NCI-H1436 treated with DMSO at 0.1 percent for 48 hours (cell line): ENCODE measurements at regions not wholly inside any gene's neighbourhood (a gene's known extent, or its start where the extent isn't known, plus 50 kb on each side); places are given as distances from the start of the nearest gene placed in this dataset.
"Not testable (repeated sequence)": the region's sequence is repeated elsewhere in the genome, so short reads cannot be mapped to it uniquely, and the experiment has no call there.

Experiments used
- DNase-seq: peaks from one replicate; lab custom pipeline; 2025; lab: John Stamatoyannopoulos, UW

GRCh38 chr2:77578354-77578753 is 56.2 kb upstream of the LRRTM4 start:
- no peak for DNase-seq

- DNase-seq, result no peak
Measured at GRCh38 chr2:77579076-77579769, 57.0 kb upstream of the LRRTM4 start.

DNA sequence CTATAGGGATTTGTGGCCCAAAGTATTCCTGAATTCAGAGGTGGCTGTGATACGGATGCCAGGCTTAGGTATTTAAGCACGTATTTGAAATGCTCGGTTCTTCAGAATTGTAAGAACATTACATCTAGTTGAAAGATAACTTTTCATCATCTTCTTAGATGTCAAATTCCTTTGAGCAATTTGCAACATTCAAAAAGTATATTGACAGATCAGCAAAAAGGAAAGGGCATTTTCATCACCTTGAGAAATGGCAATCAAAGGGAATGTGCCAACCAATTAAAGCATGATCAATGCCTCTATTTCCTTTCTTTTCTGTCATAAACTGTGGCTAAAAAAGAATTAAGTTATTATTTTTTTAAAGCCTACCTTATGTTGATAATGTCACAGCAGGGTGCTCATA is 66.3 kb upstream of the LRRTM4 start:
- no peak for DNase-seq

DNA sequence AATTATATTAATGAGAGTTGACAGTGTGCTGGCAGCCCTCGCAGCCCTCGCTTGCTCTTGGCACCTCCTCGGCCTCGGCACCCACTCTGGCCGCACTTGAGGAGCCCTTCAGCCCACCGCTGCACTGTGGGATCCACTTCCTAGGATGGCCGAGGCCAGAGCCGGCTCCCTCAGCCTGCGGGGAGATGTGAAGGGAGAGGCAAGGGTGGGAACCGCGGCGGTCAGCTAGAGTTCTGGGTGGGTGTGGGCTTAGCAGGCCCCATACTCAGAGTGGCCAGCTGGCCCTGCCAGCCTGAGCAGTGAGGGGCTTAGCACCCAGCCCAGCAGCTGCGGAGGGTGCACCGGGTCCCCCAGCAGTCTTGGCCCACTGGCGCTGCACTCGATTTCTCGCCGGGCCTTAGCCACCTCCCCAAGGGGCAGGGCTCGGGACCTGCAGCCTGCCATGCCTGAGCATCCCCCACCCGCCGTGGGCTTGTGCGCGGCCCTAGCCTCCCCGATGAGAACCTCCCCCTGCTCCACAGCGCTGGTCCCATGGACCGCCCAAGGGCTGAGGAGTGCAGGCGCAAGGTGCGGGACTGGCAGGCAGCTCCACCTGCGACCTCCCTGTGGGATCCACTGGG is 68.2 kb upstream of the LRRTM4 start:
- no peak for DNase-seq

GRCh38 chr2:77592955-77593354 is 70.8 kb upstream of the LRRTM4 start:
- not testable (repeated sequence) for DNase-seq

DNA sequence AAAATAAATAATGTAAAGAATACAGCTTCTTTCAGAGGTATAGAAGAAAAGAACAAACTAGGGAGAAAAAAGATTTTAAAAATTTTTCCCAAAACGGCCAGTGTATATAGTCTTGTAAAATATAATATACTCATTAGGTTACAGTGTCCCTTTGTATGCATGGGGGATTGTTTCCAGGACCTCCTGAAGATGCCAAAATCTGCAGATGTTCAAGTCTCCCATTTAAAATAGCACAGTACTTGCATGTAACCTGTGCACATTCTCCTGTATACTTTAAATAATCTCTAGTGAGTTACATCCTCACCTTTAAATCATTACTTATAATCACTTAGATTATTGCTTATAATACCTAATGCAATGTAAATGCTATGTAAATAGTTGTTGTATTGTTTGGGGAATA is 80.6 kb upstream of the LRRTM4 start:
- no peak for DNase-seq

DNA sequence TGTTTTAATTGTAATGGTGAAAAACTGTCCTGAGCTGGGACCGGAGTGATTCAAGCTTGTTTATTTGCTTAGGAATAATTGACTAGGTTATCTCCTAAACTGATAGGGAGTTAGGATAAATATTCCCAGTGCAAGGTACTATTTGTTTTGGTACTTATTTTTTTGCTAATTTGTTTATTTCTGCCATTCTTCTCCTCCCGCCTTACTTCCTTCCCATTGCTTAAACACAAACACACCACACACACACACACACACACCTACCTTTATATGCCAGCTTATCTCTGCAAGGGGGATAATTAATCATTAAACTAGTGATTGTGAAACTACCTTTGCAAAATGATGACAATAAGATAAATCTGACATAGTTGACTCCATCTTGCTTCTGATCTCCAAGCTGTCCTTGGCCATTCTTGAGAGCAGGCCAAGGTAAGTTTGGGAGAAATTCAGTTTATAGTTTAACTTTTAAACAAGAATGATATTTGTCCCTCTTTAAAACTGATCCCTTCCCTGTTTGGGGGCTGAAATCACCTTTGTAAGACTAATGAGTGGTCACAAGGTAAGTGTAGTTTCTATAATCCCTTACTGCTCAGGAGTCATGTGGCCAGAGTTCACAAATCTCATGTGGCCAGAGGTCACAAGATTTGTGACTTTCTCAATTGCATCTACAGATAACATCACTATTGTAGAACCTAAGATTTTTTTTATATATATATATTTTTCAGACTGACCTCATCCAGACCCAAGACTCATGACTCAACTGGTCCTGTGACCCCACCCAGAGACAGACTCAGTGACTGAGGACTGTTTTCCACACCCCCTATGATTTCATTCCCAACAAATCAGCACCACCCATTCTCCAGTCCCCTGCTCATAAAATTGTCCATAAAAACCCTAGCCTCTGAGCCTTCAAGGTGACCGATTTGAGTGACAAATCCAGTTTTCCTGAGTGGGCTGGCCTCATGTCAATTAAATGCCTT is 83.1 kb upstream of the LRRTM4 start:
- DNase-seq, result no peak

DNA sequence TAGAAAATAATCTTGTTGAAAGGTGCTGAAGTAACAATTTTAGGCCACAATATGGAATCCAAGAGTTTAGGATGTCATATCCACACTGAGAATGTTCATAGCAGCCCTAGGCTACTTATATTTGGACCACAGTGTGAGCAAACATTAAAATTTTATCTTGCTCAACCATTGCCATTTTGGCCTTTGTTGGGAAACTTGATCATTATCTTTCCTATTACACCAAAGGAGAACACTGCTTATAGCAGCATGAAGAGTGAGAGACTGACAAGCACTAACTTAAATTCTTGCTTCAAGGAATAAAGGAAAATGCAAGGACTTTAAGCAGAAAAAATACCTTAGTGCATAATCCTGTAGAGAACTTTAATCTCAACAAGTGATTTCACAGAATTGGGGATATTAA is 86.3 kb upstream of the LRRTM4 start:
- DNase-seq, result no peak

DNA sequence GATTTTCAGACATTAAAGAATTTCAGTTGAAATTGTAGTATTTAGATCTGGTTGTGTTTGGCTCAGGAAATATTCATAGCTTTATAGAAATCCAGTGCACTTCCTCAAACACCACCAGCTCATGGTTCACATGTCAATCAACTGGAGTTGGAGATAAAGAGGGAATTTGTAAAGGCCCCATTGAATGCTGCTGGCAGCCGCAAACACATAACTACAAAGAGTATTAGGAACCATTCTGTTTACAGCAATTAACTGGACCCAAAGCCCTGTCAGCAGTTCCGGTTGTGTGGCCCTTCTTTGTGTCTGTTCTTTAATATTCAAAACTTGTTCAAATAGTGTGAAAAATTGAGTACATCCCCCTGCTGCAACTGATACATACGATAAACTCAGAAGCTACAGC is 107.4 kb upstream of the LRRTM4 start:
- no peak for DNase-seq

DNA sequence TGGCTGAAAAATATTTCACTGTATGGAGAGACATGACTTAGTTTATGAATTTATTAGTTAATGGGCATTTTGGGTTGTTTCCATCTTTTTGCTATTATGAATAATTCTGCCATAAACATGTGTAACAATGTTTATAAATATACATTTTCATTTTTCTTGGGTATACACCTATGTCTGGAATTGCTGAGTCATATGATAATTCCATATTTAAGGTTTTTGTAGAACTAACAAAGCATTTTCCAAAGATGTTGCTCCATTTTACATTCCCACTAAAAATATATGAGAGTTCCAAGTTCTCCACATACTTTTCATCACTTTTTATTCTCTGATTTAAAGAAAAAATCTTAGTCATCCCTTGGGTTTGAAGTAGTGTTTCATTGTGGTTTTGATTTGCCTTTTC is 108.8 kb upstream of the LRRTM4 start:
- DNase-seq, result no peak

GRCh38 chr2:77633601-77634000 is 111.4 kb upstream of the LRRTM4 start:
- DNase-seq, result no peak

GRCh38 chr2:77640924-77641323 is 118.7 kb upstream of the LRRTM4 start:
- no peak for DNase-seq

- DNase-seq, result no peak
Measured at GRCh38 chr2:77642339-77642738, 120.2 kb upstream of the LRRTM4 start.

DNA sequence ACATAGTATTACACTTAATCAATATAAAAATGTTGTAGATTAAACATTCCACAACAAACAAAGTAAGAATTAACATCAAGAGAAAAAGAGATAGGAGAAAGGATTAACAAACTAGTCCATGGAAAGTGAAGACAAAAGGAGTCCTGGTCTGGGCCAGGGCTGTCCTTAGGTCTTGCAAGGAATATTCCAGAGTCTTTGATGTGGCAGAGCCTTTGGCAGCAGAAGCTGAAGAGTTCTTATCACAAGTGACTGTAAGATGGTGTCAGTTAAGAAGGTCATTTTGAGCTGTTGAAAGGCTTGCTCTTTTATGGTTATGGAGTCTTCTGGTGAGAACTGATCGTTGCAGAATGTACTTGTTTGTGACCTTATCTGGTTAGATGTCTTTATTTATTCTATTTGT is 127.7 kb upstream of the LRRTM4 start:
- no peak for DNase-seq

DNA sequence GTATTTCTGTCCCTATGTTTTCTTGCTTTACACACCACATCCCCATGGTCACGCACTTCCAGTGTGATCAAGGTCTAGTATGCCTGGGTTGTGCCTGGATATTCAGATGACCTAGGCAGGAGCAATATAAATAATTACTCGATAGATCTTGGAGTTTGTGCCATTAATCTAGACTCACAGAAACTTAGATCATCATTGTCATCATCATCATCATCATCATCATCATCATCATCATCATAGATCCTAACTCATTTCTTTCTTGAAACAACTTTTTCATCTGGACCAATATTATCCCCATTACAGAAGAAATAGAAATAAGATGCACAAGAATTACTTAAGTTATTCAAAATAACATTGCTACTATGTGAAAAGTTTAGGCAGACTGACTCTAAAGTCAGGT is 130.3 kb upstream of the LRRTM4 start:
- no peak for DNase-seq

- no peak for DNase-seq
Measured at GRCh38 chr2:77664491-77664890, 142.3 kb upstream of the LRRTM4 start.

DNA sequence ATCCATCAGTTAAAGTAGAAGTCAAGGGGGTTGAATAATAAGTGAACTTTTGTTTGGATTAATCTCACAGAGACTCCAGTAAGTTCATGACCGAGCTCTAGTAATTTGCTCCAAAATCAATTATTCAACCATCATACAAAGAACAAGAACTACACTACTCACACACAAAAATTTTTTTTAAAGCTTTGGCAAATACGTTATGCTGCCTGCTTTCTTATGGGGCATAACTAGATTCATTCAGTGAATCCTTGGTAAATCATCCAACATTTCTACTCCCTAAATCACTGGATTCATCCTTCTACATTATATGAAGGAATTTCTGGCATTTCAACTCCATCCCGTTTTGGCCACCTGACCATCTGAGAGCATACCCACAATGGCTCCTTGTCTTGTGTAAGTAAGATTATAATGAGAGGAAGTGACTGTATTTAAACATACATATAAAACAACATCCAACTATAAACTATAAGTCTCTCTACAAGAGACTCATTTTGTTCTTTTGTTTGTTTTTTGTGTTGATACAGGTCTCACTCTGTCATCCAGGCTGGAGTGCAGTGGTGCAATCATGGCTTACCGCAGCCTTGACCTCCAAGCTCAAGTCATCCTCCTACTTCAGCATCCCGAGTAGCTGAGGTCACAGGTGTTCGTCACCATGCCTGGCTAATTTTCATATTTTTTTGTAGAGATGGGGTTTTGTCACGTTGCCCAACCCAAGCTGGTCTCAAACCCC is 144.2 kb upstream of the LRRTM4 start:
- DNase-seq, result no peak

DNA sequence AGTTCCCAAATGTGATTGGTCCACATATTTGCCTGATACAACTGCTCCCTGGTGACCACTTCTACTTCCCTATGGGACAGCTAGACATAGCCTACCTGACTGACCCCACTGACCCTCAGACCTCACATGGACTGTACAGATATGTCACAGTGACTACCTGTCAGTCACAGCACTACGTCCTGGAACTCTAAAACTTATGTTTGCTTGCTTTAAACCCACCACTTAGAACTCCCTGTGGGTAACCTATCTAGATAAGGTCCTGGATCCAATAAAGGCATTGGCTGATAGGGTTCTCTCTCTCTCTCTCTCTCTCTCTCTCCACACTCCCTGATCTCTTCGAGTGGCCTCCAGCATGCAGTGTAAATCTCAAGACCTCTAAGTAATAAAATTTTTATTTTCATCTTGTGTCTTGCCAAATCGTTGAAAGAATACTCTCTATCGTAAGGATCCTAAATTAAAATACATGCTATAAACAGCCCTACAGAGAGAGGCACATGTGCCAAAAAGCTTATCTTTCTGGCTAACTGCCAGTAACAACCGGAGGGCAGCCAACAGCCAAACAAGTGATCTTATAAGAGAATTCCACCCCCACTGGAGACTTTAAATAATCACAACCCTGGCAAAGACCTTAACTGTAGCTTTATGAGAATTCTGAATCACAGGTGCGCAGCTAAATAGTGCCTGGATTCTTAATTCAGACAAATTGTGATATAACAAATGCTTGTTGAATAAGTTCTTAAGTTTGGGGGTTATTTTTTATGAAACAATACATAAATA is 162.6 kb upstream of the LRRTM4 start:
- not testable (repeated sequence) for DNase-seq

- no peak for DNase-seq
Measured at GRCh38 chr2:77712601-77713000, 190.4 kb upstream of the LRRTM4 start.

DNA sequence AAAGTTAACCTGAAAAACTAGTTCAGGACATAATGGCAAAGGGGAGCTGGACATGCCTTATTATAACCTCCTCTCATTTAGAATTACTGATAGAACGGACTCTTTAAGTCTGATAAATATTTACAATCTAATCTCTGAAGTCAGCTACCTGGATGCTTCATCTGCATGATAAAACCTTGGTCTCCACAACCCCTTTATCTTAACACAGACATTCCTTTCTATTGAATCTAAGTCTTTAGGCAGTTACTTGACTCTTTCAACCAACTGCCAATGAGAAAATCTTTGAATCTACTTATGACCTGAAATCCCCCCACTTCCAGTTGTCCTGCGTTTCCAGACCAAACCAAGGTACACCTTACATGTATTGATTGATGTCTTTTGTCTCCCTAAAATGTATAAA is 191.2 kb upstream of the LRRTM4 start:
- DNase-seq, result no peak

- no peak for DNase-seq
Measured at GRCh38 chr2:77720115-77720514, 197.9 kb upstream of the LRRTM4 start.
